Endothelial cell of umbilical vein (primary cell): ENCODE measurements at regions not wholly inside any gene's neighbourhood (a gene's known extent, or its start where the extent isn't known, plus 50 kb on each side); places are given as distances from the start of the nearest gene placed in this dataset.

ENCODE experiments used
- BruUV-seq: library from RNA; stranded (reverse); fragments of 400-500 nt; replicated peaks from 2 replicates; lab custom pipeline; 2021; lab: Mats Ljungman, UMichigan
- CTCF ChIA-PET: fragments of 300-600, 350-600 bp; sonication (Branson Sonifier 250); formaldehyde crosslinking; loops from one replicate; lab custom pipeline; 2021; ENCODE audit warnings: antibody characterized with exemption, inconsistent platforms; lab: Charles Lee
- POLR2A ChIA-PET: fragments of 300-600, 350-600 bp; sonication (Branson Sonifier 250); formaldehyde crosslinking; loops from one replicate; lab custom pipeline; 2021; ENCODE audit warnings: antibody characterized with exemption, inconsistent platforms; lab: Charles Lee
- DNase-seq: peaks from one replicate; pipeline ENCODE4 v3.0.0-alpha.2; 2011; ENCODE audit warnings: low read depth, low spot score
- FAIRE-seq: peaks from 2 replicates; lab custom pipeline; 2011; peaks lifted over from hg19 to GRCh38; lab: Jason Lieb, UNC
- H2AFZ ChIP-seq: 2 replicates; pipeline ENCODE4 v1.6.0; 2012; ENCODE audit warnings: low read depth, low read length, control low read depth, inconsistent platforms
- H3K27ac ChIP-seq: 2 replicates; pipeline ENCODE4 v1.5.1; 2011; ENCODE audit warnings: low read depth, mild to moderate bottlenecking, control low read depth, low read length, moderate library complexity; ENCODE audit not compliant: insufficient read depth
- H3K27me3 ChIP-seq, 2 experiments: 2 replicates each; pipeline versions ENCODE4 v1.6.0 to v1.6.1; 2011; ENCODE audit warnings: low read length in 2 of 2, mixed read lengths in 1 of 2; ENCODE audit not compliant: control insufficient read depth in 2 of 2, insufficient read depth in 2 of 2
- H3K36me3 ChIP-seq, 2 experiments: 2 replicates in 1 of 2; 3 replicates in 1 of 2; pipeline ENCODE4 v1.5.1; 2011; ENCODE audit warnings: low read length in 2 of 2, mild to moderate bottlenecking in 1 of 2, moderate library complexity in 1 of 2; ENCODE audit not compliant: control insufficient read depth in 2 of 2, insufficient read depth in 2 of 2; ENCODE audit errors: extremely low read depth in 1 of 2
- H3K4me1 ChIP-seq: 3 replicates; pipeline ENCODE4 v1.5.1; 2011; ENCODE audit warnings: mild to moderate bottlenecking, low read length; ENCODE audit not compliant: control insufficient read depth, insufficient read depth; ENCODE audit errors: extremely low read depth
- H3K4me2 ChIP-seq: 2 replicates; pipeline ENCODE4 v1.6.1; 2011; ENCODE audit warnings: low read length, control low read depth, mixed read lengths; ENCODE audit not compliant: insufficient read depth
- H3K4me3 ChIP-seq, 3 experiments: fragments of 200-600 bp in 1 of 3; sonication (generic), shearing (Covaris generic) in 1 of 3; replicated peaks in 1 of 3; 2 replicates each; pipeline ENCODE4 v1.5.1; 2011 to 2016; ENCODE audit warnings: control low read depth in 3 of 3, low read length in 3 of 3, mild to moderate bottlenecking in 2 of 3, inconsistent platforms in 1 of 3, low read depth in 1 of 3, moderate library complexity in 1 of 3; ENCODE audit not compliant: insufficient read depth in 1 of 3
- H3K79me2 ChIP-seq: 2 replicates; pipeline ENCODE4 v1.6.0; 2012; ENCODE audit warnings: low read length, inconsistent platforms; ENCODE audit not compliant: control insufficient read depth, insufficient read depth
- H3K9ac ChIP-seq: replicated peaks from 2 replicates; pipeline ENCODE3; 2011; ENCODE audit warnings: low read length, control low read depth; ENCODE audit not compliant: insufficient read depth; ENCODE audit errors: extremely low read depth
- H3K9me1 ChIP-seq: replicated peaks from 3 replicates; pipeline ENCODE4 v1.6.0; 2011; ENCODE audit warnings: mild to moderate bottlenecking, low read length; ENCODE audit not compliant: control insufficient read depth, insufficient read depth; ENCODE audit errors: extremely low read depth
- H3K9me3 ChIP-seq: replicated peaks from 2 replicates; pipeline ENCODE4 v1.5.1; 2012; ENCODE audit warnings: low read length, inconsistent platforms; ENCODE audit not compliant: control insufficient read depth, insufficient read depth
- H4K20me1 ChIP-seq: replicated peaks from 2 replicates; pipeline ENCODE3; 2011; ENCODE audit warnings: mild to moderate bottlenecking, low read length; ENCODE audit not compliant: control insufficient read depth, insufficient read depth; ENCODE audit errors: extremely low read depth
- EZH2 ChIP-seq: IDR thresholded peaks from 2 replicates; pipeline ENCODE4 v1.6.1; 2012; ENCODE audit warnings: borderline replicate concordance, low read depth, mild to moderate bottlenecking, moderate library complexity, low read length, inconsistent platforms; ENCODE audit not compliant: severe bottlenecking
- FOS ChIP-seq: IDR thresholded peaks from 2 replicates; pipeline ENCODE4 v1.6.1; 2011; ENCODE audit warnings: mild to moderate bottlenecking, low read length, moderate library complexity, borderline replicate concordance; ENCODE audit not compliant: insufficient read depth
- GATA2 ChIP-seq: IDR thresholded peaks from 2 replicates; pipeline ENCODE4 v1.7.0; 2011; ENCODE audit warnings: low read depth, mild to moderate bottlenecking, moderate library complexity, mixed read lengths, low read length; ENCODE audit not compliant: insufficient read length, insufficient read depth
- JUN ChIP-seq: IDR thresholded peaks from 2 replicates; pipeline ENCODE4 v1.6.1; 2011; ENCODE audit warnings: borderline replicate concordance, low read depth; ENCODE audit not compliant: insufficient read length, insufficient read depth
- MYC ChIP-seq: IDR thresholded peaks from one replicate; pipeline ENCODE4 v1.6.1; 2011; ENCODE audit warnings: mild to moderate bottlenecking, low read depth, low read length
- POLR2A ChIP-seq: IDR thresholded peaks from 2 replicates; pipeline ENCODE4 v1.6.1; 2012; ENCODE audit warnings: low read depth, mild to moderate bottlenecking, control low read depth, low read length
- POLR2AphosphoS5 ChIP-seq: IDR thresholded peaks from 2 replicates; pipeline ENCODE4 v1.6.1; 2012; ENCODE audit warnings: low read depth, mild to moderate bottlenecking, control low read depth, low read length, moderate library complexity; ENCODE audit not compliant: insufficient read depth
- dilution Hi-C: fragments of 300-500 bp; cut with MboI; formaldehyde crosslinking; loops from one replicate; pipeline ENCODE4 v1.15.0; 2019; ENCODE audit warnings: low sequenced_read_pairs; ENCODE audit not compliant: extremely low pct_ligation_motif_present
- intact Hi-C: fragments of 100-400 bp; cut with micrococcal nuclease; formaldehyde crosslinking; loops from one replicate; pipeline ENCODE4 v1.10.0; 2022
- TF ChIP-seq, protein P1 (sequence below): IDR thresholded peaks from 2 replicates; pipeline ENCODE4 v1.6.1; 2011; ENCODE audit not compliant: insufficient read depth, insufficient read length
- TF ChIP-seq, protein P2 (sequence below), 2 donors: IDR thresholded peaks; 1 replicate in 1 of 2; 2 replicates in 1 of 2; pipeline ENCODE4 v1.5.1; 2011; ENCODE audit warnings: low read length in 2 of 2, mild to moderate bottlenecking in 2 of 2, moderate library complexity in 2 of 2, control low read depth in 1 of 2, inconsistent platforms in 1 of 2, low read depth in 1 of 2; ENCODE audit not compliant: insufficient read depth in 1 of 2; ENCODE audit errors: extremely low read depth in 1 of 2

DNA sequence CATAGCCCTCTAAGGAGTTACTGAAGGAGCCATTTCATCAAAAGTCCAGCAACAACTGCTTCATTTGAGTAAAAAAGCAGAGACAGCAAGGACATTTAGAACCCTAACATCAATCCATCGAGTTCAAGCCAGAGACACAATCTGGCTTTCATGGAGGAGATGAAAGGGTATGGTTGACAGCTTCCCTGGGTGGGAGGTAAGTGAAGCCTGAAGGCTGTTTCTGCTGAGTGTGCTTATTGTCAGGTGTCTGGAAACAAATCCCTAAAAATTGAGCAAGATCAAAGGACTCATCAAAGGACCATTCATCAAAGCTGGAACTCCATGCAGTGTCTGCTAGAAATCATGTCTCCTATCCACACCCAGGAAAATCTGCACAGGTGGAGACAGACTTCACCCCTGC, 104.4 kb upstream of the CCDC196 start:
- Histone ChIP-seq H3K4me1 (no peaks in the 10 kb centered on the region), H3K27ac (no peak overlapping the region), H2AFZ (no peak overlapping the region), H3K79me2 (no peaks in the 10 kb centered on the region), H3K9ac (no peak overlapping the region), H3K9me3 (no peaks in the 10 kb centered on the region), H3K27me3 (peaks cover 4 to 7% of the 10 kb centered on the region in 2 experiments), H3K36me3 (no peaks in the 10 kb centered on the region), H4K20me1 (no peaks in the 10 kb centered on the region), H3K9me1 (no peaks in the 10 kb centered on the region), H3K4me2 (no peak overlapping the region), H3K4me3 (no peak overlapping the region)
- intact Hi-C loops (no loop called here), dilution Hi-C loops (no loop called here)
- TF ChIP-seq FOS (no peak), POLR2AphosphoS5 (no peak), POLR2A (no peak), GATA2 (no peak), EZH2 (no peak)
- TF ChIP-seq, protein P1, sequence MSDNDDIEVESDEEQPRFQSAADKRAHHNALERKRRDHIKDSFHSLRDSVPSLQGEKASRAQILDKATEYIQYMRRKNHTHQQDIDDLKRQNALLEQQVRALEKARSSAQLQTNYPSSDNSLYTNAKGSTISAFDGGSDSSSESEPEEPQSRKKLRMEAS, result no peak
- CTCF ChIA-PET, result interaction anchor here (1.1 to 3.3 kb wide), 3 partner anchors 9 to 23 kb away, joined by 3 to 10 read pairs (median 6); no protein-coding TSS in a partner anchor
- POLR2A ChIA-PET, result no interaction called here
- no TSS peak for BruUV-seq
- DNase-seq (no peak), FAIRE-seq (no peak)

DNA sequence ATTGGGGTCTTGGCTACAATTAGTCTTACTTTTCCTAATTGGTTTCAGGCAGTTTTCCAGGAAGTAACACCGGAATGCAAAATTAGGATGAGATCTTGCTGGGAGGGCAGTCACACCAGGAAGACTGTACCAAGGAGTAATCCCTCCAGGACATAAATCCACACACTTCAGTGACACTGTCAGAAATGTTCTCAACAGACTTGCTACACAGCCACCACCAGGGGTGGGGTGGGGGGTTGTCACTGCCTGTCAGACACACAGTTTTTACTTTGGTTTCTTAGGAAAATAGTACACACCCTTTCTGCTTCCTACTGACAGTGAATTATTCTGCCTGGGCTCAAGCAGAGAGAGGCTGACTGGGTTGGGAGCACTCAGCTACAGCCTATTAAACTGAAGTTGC, 102.9 kb upstream of the CCDC196 start:
- Histone ChIP-seq H3K4me3 (no peak overlapping the region), H3K27ac (no peak overlapping the region), H2AFZ (no peak overlapping the region), H3K36me3 (no peaks in the 10 kb centered on the region), H3K4me1 (no peaks in the 10 kb centered on the region), H3K4me2 (no peak overlapping the region), H3K9ac (no peak overlapping the region), H3K27me3 (peaks cover 4 to 7% of the 10 kb centered on the region in 2 experiments), H4K20me1 (no peaks in the 10 kb centered on the region), H3K9me1 (no peaks in the 10 kb centered on the region), H3K9me3 (no peaks in the 10 kb centered on the region), H3K79me2 (no peaks in the 10 kb centered on the region)
- dilution Hi-C loops, result no loop called here
- intact Hi-C loops, result no loop called here
- ChIA-PET CTCF (no interaction called here), POLR2A (no interaction called here)
- no peak for DNase-seq
- no TSS peak for BruUV-seq
- no peak for FAIRE-seq
- TF ChIP-seq MYC, result no peak
- no peak for TF ChIP-seq EZH2
- TF ChIP-seq, protein P2, sequence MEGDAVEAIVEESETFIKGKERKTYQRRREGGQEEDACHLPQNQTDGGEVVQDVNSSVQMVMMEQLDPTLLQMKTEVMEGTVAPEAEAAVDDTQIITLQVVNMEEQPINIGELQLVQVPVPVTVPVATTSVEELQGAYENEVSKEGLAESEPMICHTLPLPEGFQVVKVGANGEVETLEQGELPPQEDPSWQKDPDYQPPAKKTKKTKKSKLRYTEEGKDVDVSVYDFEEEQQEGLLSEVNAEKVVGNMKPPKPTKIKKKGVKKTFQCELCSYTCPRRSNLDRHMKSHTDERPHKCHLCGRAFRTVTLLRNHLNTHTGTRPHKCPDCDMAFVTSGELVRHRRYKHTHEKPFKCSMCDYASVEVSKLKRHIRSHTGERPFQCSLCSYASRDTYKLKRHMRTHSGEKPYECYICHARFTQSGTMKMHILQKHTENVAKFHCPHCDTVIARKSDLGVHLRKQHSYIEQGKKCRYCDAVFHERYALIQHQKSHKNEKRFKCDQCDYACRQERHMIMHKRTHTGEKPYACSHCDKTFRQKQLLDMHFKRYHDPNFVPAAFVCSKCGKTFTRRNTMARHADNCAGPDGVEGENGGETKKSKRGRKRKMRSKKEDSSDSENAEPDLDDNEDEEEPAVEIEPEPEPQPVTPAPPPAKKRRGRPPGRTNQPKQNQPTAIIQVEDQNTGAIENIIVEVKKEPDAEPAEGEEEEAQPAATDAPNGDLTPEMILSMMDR (IDR thresholded peaks at IDR 0.05; ENCODE audit: extremely low read depth in 1 of 2, insufficient read depth in 1 of 2, low read depth in 1 of 2, low read length in 2 of 2), result no peak
- no peak for TF ChIP-seq POLR2AphosphoS5
- TF ChIP-seq JUN, result no peak
- no peak for TF ChIP-seq FOS
- no peak for TF ChIP-seq POLR2A
